CD4-positive, CD25-positive, alpha-beta regulatory T cell (primary cell): ENCODE measurements at regions not wholly inside any gene's neighbourhood (a gene's known extent, or its start where the extent isn't known, plus 50 kb on each side); places are given as distances from the start of the nearest gene placed in this dataset.

ENCODE experiments used
- ATAC-seq, 2 donors: fragments of 150-1000 bp; cut with Tn5 transposase; one replicate each; pipeline ENCODE4 v1.10.0; 2021; ENCODE audit warnings: low read depth in 2 of 2, moderate number of reproducible peaks in 2 of 2, moderate library complexity in 1 of 2
- DNase-seq, 3 donors: peaks; one replicate each; pipeline versions ENCODE4 v3.0.0 to v3.0.0-alpha.2; 2012 to 2022; ENCODE audit warnings: mixed read lengths in 1 of 3
- H3K27ac ChIP-seq: one replicate; pipeline ENCODE4 v1.7.0; 2013; ENCODE audit warnings: mild to moderate bottlenecking, low read length; ENCODE audit not compliant: insufficient read depth, poor library complexity, severe bottlenecking
- H3K27me3 ChIP-seq: one replicate; pipeline ENCODE4 v1.7.0; 2013; ENCODE audit warnings: low read length; ENCODE audit not compliant: control insufficient read depth, insufficient read depth
- H3K36me3 ChIP-seq: one replicate; pipeline ENCODE4 v1.7.0; 2013; ENCODE audit warnings: mild to moderate bottlenecking, low read length, moderate library complexity; ENCODE audit not compliant: control insufficient read depth, insufficient read depth
- H3K4me1 ChIP-seq: 2 replicates; pipeline ENCODE4 v1.7.0; 2013; ENCODE audit warnings: mild to moderate bottlenecking, low read length; ENCODE audit not compliant: insufficient read depth, control insufficient read depth, poor library complexity, severe bottlenecking
- H3K4me3 ChIP-seq: one replicate; pipeline ENCODE4 v1.7.0; 2013; ENCODE audit warnings: low read depth, mild to moderate bottlenecking, low read length, moderate library complexity
- H3K9me3 ChIP-seq, 2 experiments: 1 replicate in 1 of 2; 2 replicates in 1 of 2; pipeline ENCODE4 v1.7.0; 2013; ENCODE audit warnings: low read length in 2 of 2, mild to moderate bottlenecking in 1 of 2, moderate library complexity in 1 of 2; ENCODE audit not compliant: control insufficient read depth in 2 of 2
- H3K27ac Mint-ChIP-seq, 3 donors: one replicate each; pipeline ENCODE4 v1.8.0; 2020 to 2022; ENCODE audit warnings: mild to moderate bottlenecking in 3 of 3, mixed read lengths in 3 of 3, moderate library complexity in 2 of 3
- H3K27me3 Mint-ChIP-seq: one replicate; pipeline ENCODE4 v1.8.0; 2022; ENCODE audit warnings: mild to moderate bottlenecking, mixed read lengths
- H3K36me3 Mint-ChIP-seq: one replicate; pipeline ENCODE4 v1.8.0; 2020; ENCODE audit warnings: mixed read lengths
- H3K4me1 Mint-ChIP-seq, 4 donors: one replicate each; pipeline ENCODE4 v1.8.0; 2020 to 2022; ENCODE audit warnings: mixed read lengths in 4 of 4, mild to moderate bottlenecking in 1 of 4
- H3K4me3 Mint-ChIP-seq, 4 donors: one replicate each; pipeline ENCODE4 v1.8.0; 2020 to 2022; ENCODE audit warnings: mild to moderate bottlenecking in 4 of 4, mixed read lengths in 4 of 4, moderate library complexity in 3 of 4
- H3K9me3 Mint-ChIP-seq, 7 donors: one replicate each; pipeline ENCODE4 v1.8.0; 2020 to 2022; ENCODE audit warnings: mixed read lengths in 7 of 7, mild to moderate bottlenecking in 3 of 7, moderate library complexity in 2 of 7

DNA sequence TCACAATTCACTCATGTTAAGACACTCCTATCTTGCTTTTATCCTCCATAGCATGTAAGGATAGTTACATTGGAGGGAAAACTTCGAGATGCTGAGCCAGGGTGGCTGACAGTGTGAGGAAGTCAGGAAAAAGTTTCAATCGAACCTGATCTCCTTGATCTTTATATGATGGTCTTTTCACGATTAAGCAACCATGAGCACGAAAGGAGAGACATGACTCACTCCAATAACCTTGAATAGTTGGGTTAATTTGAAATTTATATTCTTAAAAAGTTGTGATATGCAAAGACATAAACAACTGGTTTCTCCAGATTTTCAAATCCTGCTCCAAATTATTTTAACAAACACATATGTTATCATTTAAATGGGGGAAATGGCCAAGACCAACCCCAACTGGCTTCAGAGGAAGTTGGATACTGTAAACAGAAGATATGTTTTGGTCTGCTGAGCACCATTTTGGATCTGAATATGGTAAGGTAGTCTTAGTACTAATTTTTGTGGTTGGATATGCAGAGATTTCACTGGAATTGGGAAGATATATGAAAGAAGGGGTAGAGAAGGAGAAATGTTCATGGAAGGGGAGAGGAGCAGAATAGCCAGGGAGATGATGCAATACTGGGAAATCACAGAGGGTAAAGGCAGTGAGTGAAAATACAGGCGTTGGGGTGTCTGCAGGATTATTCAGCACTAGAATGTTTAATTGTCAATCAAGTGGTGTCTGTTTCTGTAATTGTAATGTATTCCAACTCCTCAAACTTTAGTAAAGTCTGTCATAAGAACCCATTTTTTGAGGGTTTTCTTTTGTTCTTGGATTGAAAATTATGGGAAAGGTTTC is 185.2 kb upstream of the SLC38A2 start:
- H3K4me1 Mint-ChIP-seq, result peaks cover 0 to 2% (median 0%) of the 10 kb centered on the region in 4 donors
- H3K36me3 ChIP-seq, result no peaks in the 10 kb centered on the region
- no peaks in the 10 kb centered on the region for H3K4me1 ChIP-seq
- DNase-seq, result no peak
- no peak overlapping the region for H3K4me3 Mint-ChIP-seq
- no peak overlapping the region for H3K4me3 ChIP-seq
- no peaks in the 10 kb centered on the region for H3K27me3 ChIP-seq
- no peak overlapping the region for H3K27ac ChIP-seq
- H3K36me3 Mint-ChIP-seq, result no peaks in the 10 kb centered on the region
- H3K27me3 Mint-ChIP-seq, result no peaks in the 10 kb centered on the region
- no peaks in the 10 kb centered on the region for H3K9me3 ChIP-seq
- no peak for ATAC-seq
- H3K27ac Mint-ChIP-seq, result no peak overlapping the region
- peaks cover 0 to 3% (median 0%) of the 10 kb centered on the region in 7 donors for H3K9me3 Mint-ChIP-seq

DNA sequence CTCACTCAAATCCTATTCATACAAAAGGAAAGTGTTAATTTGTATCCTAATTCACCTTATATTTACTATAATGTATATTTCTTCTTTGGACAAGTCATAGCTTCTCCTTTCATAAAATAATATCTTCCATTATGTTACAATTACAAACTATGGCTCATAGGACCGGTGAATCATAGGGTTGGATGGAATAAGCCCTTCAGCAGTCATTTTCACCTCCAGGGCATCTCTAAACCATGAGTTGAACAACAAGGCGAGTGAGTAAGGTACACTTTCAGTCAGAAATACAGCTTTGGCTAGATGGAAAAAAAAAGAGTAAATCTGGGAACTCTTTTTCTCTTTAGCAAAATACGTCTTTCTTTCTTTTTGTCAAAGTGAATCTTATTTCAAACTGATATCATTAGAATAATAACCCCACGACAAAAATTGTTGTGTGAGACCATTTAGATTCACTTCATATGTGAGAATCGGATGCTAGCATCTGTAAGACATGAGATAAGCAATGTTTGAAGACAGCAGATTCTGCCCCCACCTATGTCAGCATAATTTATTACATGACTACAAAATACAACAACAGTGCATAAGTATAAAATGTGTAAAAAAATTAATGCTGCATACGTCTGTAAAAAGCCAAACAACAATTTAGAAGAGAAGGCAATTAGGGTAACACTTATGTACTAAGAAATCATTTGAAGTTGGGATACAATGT is 184.4 kb upstream of the SLC38A2 start:
- Histone ChIP-seq H3K4me3 (no peak overlapping the region), H3K27ac (no peak overlapping the region), H3K36me3 (no peaks in the 10 kb centered on the region), H3K27me3 (no peaks in the 10 kb centered on the region), H3K9me3 (no peaks in the 10 kb centered on the region), H3K4me1 (no peaks in the 10 kb centered on the region)
- Mint-ChIP-seq H3K27me3 (no peaks in the 10 kb centered on the region), H3K4me3 (no peak overlapping the region), H3K27ac (no peak overlapping the region), H3K4me1 (no peaks in the 10 kb centered on the region), H3K36me3 (no peaks in the 10 kb centered on the region), H3K9me3 (peaks cover 0 to 5% (median 0%) of the 10 kb centered on the region in 7 donors)
- DNase-seq (no peak), ATAC-seq (no peak)

DNA sequence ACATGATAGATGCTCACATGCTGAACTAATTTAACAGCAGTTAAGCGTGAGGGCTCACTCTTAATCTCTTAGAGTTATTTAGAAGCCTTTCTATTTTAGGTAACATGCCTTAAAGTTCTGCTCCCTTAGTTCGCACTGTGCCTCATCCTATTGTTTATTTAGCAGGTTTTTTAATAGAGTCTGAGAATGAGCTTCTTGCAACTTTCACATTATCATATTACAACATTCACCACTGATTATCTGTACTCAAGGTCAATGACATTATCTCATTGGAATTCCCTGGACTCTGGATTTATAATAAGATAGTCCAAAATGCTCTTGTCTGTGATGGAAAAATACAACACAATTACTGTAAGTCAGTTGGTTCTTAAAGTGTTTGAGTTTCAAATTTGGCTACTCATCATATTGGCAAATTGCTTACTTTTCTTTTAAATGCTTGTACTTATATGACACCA is 183.6 kb upstream of the SLC38A2 start:
- no peak overlapping the region for H3K27ac Mint-ChIP-seq
- no peaks in the 10 kb centered on the region for H3K36me3 Mint-ChIP-seq
- Histone ChIP-seq H3K36me3 (no peaks in the 10 kb centered on the region), H3K27me3 (no peaks in the 10 kb centered on the region), H3K9me3 (no peaks in the 10 kb centered on the region), H3K4me3 (no peak overlapping the region), H3K4me1 (no peaks in the 10 kb centered on the region), H3K27ac (no peak overlapping the region)
- ATAC-seq (no peak), DNase-seq (no peak)
- no peak overlapping the region for H3K4me3 Mint-ChIP-seq
- H3K4me1 Mint-ChIP-seq, result no peaks in the 10 kb centered on the region
- no peaks in the 10 kb centered on the region for H3K27me3 Mint-ChIP-seq
- H3K9me3 Mint-ChIP-seq, result peaks cover 0 to 2% (median 0%) of the 10 kb centered on the region in 7 donors

DNA sequence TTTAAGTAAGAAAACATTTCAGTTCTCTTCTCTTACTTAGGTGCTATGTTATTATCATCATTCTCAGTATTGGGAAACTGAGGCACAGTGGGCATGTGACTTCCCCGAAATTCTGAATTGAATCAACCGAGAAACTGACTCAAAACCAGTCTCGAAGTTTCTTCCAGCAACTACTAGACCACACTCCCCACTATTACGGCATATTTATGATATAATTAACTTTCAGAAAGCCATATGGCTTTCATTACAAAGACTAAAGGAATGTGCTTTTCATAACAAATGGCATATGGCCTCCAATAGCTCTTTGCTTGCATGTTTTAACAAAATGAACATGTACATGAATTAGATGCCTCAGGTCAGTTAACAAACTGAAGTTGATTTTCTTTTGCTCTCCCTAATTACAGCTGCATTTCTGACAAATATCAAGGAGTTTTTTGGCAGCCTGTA is 182.9 kb upstream of the SLC38A2 start:
- Histone ChIP-seq H3K9me3 (no peaks in the 10 kb centered on the region), H3K4me1 (no peaks in the 10 kb centered on the region), H3K27ac (no peak overlapping the region), H3K27me3 (no peaks in the 10 kb centered on the region), H3K4me3 (no peak overlapping the region), H3K36me3 (no peaks in the 10 kb centered on the region)
- no peak overlapping the region for H3K4me3 Mint-ChIP-seq
- H3K36me3 Mint-ChIP-seq, result no peaks in the 10 kb centered on the region
- H3K27me3 Mint-ChIP-seq, result no peaks in the 10 kb centered on the region
- H3K4me1 Mint-ChIP-seq, result peaks cover 0 to 2% (median under 1%) of the 10 kb centered on the region in 4 donors
- ATAC-seq (no peak), DNase-seq (no peak)
- no peak overlapping the region for H3K27ac Mint-ChIP-seq
- H3K9me3 Mint-ChIP-seq, result peaks cover 0 to 2% (median 0%) of the 10 kb centered on the region in 7 donors

DNA sequence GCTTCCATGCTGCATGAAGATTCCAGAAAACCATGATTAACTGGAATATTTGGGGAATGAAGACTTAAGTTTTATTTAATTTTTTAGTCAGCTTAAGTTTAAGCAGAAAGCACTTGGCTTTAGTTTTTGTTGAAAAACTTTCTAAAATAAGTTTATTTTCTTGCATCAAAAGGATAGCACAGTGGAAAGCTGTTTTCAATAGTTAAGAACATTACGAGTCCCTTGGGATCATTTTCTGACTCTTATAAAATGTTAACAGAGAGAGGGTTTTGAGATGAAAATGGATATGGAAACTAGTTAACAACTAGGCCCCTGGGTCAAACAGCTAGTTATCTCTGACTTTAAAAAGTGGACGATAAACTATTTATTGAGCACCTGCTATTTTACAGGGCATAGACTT is 181.9 kb upstream of the SLC38A2 start:
- Histone ChIP-seq H3K36me3 (no peaks in the 10 kb centered on the region), H3K27ac (no peak overlapping the region), H3K27me3 (no peaks in the 10 kb centered on the region), H3K9me3 (no peaks in the 10 kb centered on the region), H3K4me3 (no peak overlapping the region), H3K4me1 (peaks cover 6% of the 10 kb centered on the region)
- no peak overlapping the region for H3K27ac Mint-ChIP-seq
- DNase-seq (no peak), ATAC-seq (no peak)
- no peaks in the 10 kb centered on the region for H3K36me3 Mint-ChIP-seq
- no peaks in the 10 kb centered on the region for H3K27me3 Mint-ChIP-seq
- peaks cover 4 to 10% (median 9%) of the 10 kb centered on the region in 4 donors for H3K4me1 Mint-ChIP-seq
- H3K4me3 Mint-ChIP-seq, result no peak overlapping the region
- peaks cover 0 to 2% (median 0%) of the 10 kb centered on the region in 7 donors for H3K9me3 Mint-ChIP-seq

DNA sequence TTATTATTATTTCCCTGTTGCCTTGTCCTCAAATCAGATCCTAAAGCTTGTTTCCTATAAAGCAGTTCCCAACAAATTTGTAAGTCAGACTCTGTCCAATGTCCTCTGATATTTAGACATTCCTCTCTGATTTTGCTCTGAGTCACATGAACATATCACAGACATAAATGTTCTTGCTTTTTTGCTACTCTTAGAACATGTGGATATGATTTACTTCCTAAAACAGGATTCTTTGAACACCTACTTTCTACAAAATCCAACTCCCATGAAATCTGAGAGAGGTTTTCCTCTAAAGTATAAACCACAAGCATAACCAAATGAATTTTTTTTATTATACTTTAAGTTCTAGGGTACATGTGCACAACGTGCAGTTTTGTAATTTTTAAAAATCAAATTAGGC is 181.3 kb upstream of the SLC38A2 start:
- Histone ChIP-seq H3K4me3 (no peak overlapping the region), H3K9me3 (no peaks in the 10 kb centered on the region), H3K27ac (no peak overlapping the region), H3K4me1 (peaks cover 6% of the 10 kb centered on the region), H3K27me3 (no peaks in the 10 kb centered on the region), H3K36me3 (no peaks in the 10 kb centered on the region)
- Mint-ChIP-seq H3K36me3 (no peaks in the 10 kb centered on the region), H3K27ac (no peak overlapping the region), H3K27me3 (no peaks in the 10 kb centered on the region), H3K4me3 (no peak overlapping the region), H3K9me3 (peaks cover 0 to 2% (median 0%) of the 10 kb centered on the region in 7 donors), H3K4me1 (peaks cover 4 to 11% (median 10%) of the 10 kb centered on the region in 4 donors)
- DNase-seq, result no peak
- no peak for ATAC-seq

DNA sequence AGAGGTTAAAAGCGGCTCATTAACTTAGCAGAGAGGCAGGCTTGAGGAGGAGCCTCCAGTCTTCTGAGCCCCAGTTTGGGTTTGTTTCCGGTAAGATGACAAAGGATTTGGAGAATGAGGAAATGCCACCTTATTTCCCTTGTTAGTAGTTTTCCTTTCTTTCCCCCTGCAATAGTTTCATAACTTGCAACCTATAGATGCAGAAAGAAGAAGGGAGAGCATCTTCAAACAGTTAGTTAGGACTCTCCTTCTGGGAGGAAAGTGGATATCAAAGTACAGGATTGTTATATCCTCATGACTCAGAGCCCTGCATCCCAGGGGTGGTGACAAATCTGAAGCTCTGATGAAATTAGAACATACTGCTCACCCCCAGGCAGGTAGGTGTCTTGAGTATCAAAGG is 180.7 kb upstream of the SLC38A2 start:
- peaks cover 9 to 13% (median 10%) of the 10 kb centered on the region in 4 donors for H3K4me1 Mint-ChIP-seq

More for the DNA sequence above, 180.7 kb upstream of the SLC38A2 start:
- Mint-ChIP-seq H3K4me3 (no peak overlapping the region), H3K27me3 (no peaks in the 10 kb centered on the region), H3K27ac (no peak overlapping the region), H3K9me3 (peaks cover 0 to 2% (median 0%) of the 10 kb centered on the region in 7 donors), H3K36me3 (no peaks in the 10 kb centered on the region)
- H3K36me3 ChIP-seq, result no peaks in the 10 kb centered on the region
- DNase-seq (no peak), ATAC-seq (no peak)
- H3K4me3 ChIP-seq, result no peak overlapping the region
- no peaks in the 10 kb centered on the region for H3K9me3 ChIP-seq
- no peaks in the 10 kb centered on the region for H3K27me3 ChIP-seq
- peaks cover 6% of the 10 kb centered on the region for H3K4me1 ChIP-seq
- H3K27ac ChIP-seq, result no peak overlapping the region
